ENCODE measurements at regions not wholly inside any gene's neighbourhood (a gene's known extent, or its start where the extent isn't known, plus 50 kb on each side); places are given as distances from the start of the nearest gene placed in this dataset.
"Not testable (repeated sequence)": the region's sequence is repeated elsewhere in the genome, so short reads cannot be mapped to it uniquely, and the experiment has no call there.

DNA sequence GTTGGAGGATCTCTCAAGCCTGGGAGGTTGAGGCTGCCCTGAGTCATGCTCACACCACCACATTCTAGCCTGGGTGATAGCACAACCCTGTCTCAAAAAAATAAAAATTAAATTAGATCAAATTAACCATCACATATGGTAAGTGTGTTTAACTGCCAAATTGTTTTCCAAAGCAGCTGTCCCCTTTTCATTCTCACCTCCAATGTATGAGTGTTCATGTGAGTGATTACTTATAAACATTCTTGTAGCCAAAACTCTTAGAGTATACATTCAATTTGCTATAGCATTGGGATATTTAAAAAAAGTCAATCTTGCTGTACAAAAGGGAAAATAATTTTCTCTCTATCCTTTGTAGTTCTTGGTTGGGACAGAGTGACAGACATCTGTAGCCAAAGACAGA lies 53.4 kb upstream of the SNAPC3 start:
- Histone ChIP-seq H3K9me3 (ENCODE audit: control insufficient read depth in 4 of 4, low read length in 3 of 4) (no peaks in the 10 kb centered on the region), H3K4me3 (ENCODE audit: low read depth in 1 of 3, low read length in 3 of 3) (no peak overlapping the region), H3K36me3 (ENCODE audit: control insufficient read depth in 4 of 4, insufficient read depth in 3 of 4, low read depth in 1 of 4, low read length in 3 of 4) (no peaks in the 10 kb centered on the region), H3K4me1 (ENCODE audit: control insufficient read depth in 4 of 4, insufficient read depth in 4 of 4, low read length in 3 of 4) (no peaks in the 10 kb centered on the region), H3K27me3 (ENCODE audit: control insufficient read depth in 4 of 4, insufficient read depth in 4 of 4, low read length in 3 of 4) (no peaks in the 10 kb centered on the region), H3K9ac (ENCODE audit: low read depth in 1 of 2, low read length in 2 of 2) (no peak overlapping the region), H3K27ac (ENCODE audit: low read depth in 1 of 2, low read length in 2 of 2) (no peak overlapping the region)
- DNase-seq (ENCODE audit: low spot score): no peak
- TF ChIP-seq NR2F2 (IDR thresholded peaks at IDR 0.05) (no peak), RAD21 (IDR thresholded peaks at IDR 0.05) (no peak), FOXA1 (IDR thresholded peaks at IDR 0.05) (no peak)

DNA sequence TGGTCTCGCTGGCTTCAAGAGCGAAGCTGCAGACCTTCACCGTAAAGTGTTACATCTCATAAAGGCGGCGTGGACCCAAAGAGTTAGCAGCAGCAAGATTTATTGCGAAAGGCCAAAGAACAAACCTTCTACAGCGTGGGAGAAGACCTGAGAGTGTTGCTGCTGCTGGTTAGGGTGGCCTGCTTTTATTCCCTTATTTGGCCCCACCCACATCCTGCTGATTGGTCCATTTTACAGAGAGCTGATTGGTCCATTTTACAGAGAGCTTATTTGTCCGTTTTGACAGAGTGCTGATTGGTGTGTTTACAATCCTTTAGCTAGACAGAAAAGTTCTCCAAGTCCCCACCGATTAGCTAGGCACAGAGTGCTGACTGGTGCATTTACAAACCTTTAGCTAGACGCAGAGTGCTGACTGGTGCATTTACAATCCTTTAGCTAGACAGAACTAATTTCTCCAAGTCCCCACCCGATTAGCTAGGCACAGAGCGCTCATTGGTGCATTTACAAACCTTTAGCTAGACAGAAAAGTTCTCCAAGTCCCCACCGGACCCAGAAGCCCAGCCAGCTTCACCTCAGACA lies 57.6 kb upstream of the SNAPC3 start:
- DNase-seq (ENCODE audit: low spot score); H3K4me3 ChIP-seq (ENCODE audit: low read depth in 1 of 3, low read length in 3 of 3); H3K9me3 ChIP-seq (ENCODE audit: control insufficient read depth in 4 of 4, low read length in 3 of 4); H3K4me1 ChIP-seq (ENCODE audit: control insufficient read depth in 4 of 4, insufficient read depth in 4 of 4, low read length in 3 of 4); H3K36me3 ChIP-seq (ENCODE audit: control insufficient read depth in 4 of 4, insufficient read depth in 3 of 4, low read depth in 1 of 4, low read length in 3 of 4); H3K9ac ChIP-seq (ENCODE audit: low read depth in 1 of 2, low read length in 2 of 2); H3K27ac ChIP-seq (ENCODE audit: low read depth in 1 of 2, low read length in 2 of 2); H3K27me3 ChIP-seq (ENCODE audit: control insufficient read depth in 4 of 4, insufficient read depth in 4 of 4, low read length in 3 of 4): not testable (repeated sequence)
- WGBS: 79% methylated on average over 13 of the region's 13 CpGs

DNA sequence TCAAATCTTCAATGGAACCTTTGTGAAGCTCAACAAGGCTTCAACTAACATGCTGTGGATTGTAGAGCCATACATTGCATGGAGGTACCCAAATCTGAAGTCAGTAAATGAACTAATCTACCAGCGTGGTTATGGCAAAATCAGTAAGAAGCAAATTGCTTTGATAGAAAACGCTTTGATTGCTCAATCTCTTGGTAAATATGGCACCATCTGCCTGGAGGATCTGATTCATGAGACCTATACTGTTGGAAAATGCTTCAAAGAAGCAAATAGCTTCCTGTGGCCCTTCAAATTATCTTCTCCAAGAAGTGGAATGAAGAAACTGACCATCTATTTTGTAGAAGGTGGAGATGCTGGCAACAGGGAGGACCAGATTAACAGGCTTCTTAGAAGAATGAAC lies 54.7 kb upstream of the TTC39B start:
- Histone ChIP-seq H3K27ac (ENCODE audit: low read depth in 1 of 2, low read length in 2 of 2) (no peak overlapping the region), H3K36me3 (ENCODE audit: control insufficient read depth in 4 of 4, insufficient read depth in 3 of 4, low read depth in 1 of 4, low read length in 3 of 4) (no peaks in the 10 kb centered on the region), H3K4me1 (ENCODE audit: control insufficient read depth in 4 of 4, insufficient read depth in 4 of 4, low read length in 3 of 4) (no peaks in the 10 kb centered on the region), H3K27me3 (ENCODE audit: control insufficient read depth in 4 of 4, insufficient read depth in 4 of 4, low read length in 3 of 4) (no peaks in the 10 kb centered on the region), H3K9me3 (ENCODE audit: control insufficient read depth in 4 of 4, low read length in 3 of 4) (no peaks in the 10 kb centered on the region), H3K4me3 (ENCODE audit: low read depth in 1 of 3, low read length in 3 of 3) (no peak overlapping the region), H3K9ac (ENCODE audit: low read depth in 1 of 2, low read length in 2 of 2) (no peak overlapping the region)
- TF ChIP-seq, protein P1, sequence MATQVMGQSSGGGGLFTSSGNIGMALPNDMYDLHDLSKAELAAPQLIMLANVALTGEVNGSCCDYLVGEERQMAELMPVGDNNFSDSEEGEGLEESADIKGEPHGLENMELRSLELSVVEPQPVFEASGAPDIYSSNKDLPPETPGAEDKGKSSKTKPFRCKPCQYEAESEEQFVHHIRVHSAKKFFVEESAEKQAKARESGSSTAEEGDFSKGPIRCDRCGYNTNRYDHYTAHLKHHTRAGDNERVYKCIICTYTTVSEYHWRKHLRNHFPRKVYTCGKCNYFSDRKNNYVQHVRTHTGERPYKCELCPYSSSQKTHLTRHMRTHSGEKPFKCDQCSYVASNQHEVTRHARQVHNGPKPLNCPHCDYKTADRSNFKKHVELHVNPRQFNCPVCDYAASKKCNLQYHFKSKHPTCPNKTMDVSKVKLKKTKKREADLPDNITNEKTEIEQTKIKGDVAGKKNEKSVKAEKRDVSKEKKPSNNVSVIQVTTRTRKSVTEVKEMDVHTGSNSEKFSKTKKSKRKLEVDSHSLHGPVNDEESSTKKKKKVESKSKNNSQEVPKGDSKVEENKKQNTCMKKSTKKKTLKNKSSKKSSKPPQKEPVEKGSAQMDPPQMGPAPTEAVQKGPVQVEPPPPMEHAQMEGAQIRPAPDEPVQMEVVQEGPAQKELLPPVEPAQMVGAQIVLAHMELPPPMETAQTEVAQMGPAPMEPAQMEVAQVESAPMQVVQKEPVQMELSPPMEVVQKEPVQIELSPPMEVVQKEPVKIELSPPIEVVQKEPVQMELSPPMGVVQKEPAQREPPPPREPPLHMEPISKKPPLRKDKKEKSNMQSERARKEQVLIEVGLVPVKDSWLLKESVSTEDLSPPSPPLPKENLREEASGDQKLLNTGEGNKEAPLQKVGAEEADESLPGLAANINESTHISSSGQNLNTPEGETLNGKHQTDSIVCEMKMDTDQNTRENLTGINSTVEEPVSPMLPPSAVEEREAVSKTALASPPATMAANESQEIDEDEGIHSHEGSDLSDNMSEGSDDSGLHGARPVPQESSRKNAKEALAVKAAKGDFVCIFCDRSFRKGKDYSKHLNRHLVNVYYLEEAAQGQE (IDR thresholded peaks at IDR 0.05): no peak
- 59% methylated on average over 2 of the region's 2 CpGs for WGBS
- no peak for DNase-seq (ENCODE audit: low spot score)

DNA sequence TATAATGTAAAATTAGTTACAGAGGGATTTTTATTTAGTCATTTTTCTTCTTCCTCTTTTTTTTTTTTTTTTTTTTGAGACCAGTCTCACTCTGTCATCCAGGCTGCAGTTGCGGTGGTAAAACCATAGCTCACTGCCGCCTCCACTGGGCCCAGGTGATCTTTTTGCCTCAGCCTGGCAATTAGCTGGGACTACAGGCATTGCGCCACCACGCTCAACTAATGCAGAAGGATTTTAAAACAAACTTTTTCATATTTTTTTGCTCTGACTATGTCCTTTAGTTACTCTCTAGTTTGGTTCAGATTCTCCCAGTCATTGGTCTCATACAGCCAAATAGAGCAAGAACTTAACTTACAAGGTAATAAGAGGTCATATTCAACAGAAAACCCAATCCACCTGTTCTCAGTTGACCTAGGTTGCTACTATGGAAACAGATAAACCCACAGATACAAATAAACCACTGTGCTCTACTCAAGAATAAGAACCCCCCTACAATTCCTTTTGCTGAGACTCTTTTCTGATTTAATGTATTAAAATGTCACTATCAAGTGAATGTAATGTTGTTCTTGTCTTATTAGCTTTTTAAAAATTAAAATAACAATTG lies 50.1 kb upstream of the TTC39B start:
- no peaks in the 10 kb centered on the region for H3K9me3 ChIP-seq (ENCODE audit: control insufficient read depth in 4 of 4, low read length in 3 of 4)
- no peak overlapping the region for H3K9ac ChIP-seq (ENCODE audit: low read depth in 1 of 2, low read length in 2 of 2)
- no peaks in the 10 kb centered on the region for H3K27me3 ChIP-seq (ENCODE audit: control insufficient read depth in 4 of 4, insufficient read depth in 4 of 4, low read length in 3 of 4)
- no peak overlapping the region for H3K4me3 ChIP-seq (ENCODE audit: low read depth in 1 of 3, low read length in 3 of 3)
- DNase-seq (ENCODE audit: low spot score): no peak
- 64% methylated on average over 4 of the region's 4 CpGs for WGBS
- TF ChIP-seq RAD21 (IDR thresholded peaks at IDR 0.05) (peak in 1 of 2 donors; percentile 32), EGR1 (IDR thresholded peaks at IDR 0.05; ENCODE audit: low read depth in 2 of 2) (no peak)
- TF ChIP-seq, protein P2, sequence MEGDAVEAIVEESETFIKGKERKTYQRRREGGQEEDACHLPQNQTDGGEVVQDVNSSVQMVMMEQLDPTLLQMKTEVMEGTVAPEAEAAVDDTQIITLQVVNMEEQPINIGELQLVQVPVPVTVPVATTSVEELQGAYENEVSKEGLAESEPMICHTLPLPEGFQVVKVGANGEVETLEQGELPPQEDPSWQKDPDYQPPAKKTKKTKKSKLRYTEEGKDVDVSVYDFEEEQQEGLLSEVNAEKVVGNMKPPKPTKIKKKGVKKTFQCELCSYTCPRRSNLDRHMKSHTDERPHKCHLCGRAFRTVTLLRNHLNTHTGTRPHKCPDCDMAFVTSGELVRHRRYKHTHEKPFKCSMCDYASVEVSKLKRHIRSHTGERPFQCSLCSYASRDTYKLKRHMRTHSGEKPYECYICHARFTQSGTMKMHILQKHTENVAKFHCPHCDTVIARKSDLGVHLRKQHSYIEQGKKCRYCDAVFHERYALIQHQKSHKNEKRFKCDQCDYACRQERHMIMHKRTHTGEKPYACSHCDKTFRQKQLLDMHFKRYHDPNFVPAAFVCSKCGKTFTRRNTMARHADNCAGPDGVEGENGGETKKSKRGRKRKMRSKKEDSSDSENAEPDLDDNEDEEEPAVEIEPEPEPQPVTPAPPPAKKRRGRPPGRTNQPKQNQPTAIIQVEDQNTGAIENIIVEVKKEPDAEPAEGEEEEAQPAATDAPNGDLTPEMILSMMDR (IDR thresholded peaks at IDR 0.05; ENCODE audit: low read depth, low read length, missing input control): no peak
- TF ChIP-seq, protein P3, sequence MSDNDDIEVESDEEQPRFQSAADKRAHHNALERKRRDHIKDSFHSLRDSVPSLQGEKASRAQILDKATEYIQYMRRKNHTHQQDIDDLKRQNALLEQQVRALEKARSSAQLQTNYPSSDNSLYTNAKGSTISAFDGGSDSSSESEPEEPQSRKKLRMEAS (IDR thresholded peaks at IDR 0.05): no peak
- H3K36me3 ChIP-seq (ENCODE audit: control insufficient read depth in 4 of 4, insufficient read depth in 3 of 4, low read depth in 1 of 4, low read length in 3 of 4): no peaks in the 10 kb centered on the region
- H3K4me1 ChIP-seq (ENCODE audit: control insufficient read depth in 4 of 4, insufficient read depth in 4 of 4, low read length in 3 of 4): no peaks in the 10 kb centered on the region
- no peak overlapping the region for H3K27ac ChIP-seq (ENCODE audit: low read depth in 1 of 2, low read length in 2 of 2)
